Endodermal cell (in vitro differentiated cells): ENCODE measurements at regions not wholly inside any gene's neighbourhood (a gene's known extent, or its start where the extent isn't known, plus 50 kb on each side); places are given as distances from the start of the nearest gene placed in this dataset.

Source experiments
- DNase-seq: peaks from one replicate; pipeline ENCODE4 v3.0.0-alpha.2; 2017
- H3K27ac ChIP-seq: 2 replicates; pipeline ENCODE4 v1.5.1; 2013; ENCODE audit warnings: mild to moderate bottlenecking, low read depth, low read length, moderate library complexity
- H3K27me3 ChIP-seq: 2 replicates; pipeline ENCODE4 v1.6.1; 2013; ENCODE audit warnings: mild to moderate bottlenecking, low read length, moderate library complexity; ENCODE audit not compliant: insufficient read depth, control insufficient read depth, poor library complexity, severe bottlenecking
- H3K36me3 ChIP-seq: 2 replicates; pipeline ENCODE4 v1.7.0; 2013; ENCODE audit warnings: mild to moderate bottlenecking, low read length, moderate library complexity; ENCODE audit not compliant: control insufficient read depth, insufficient read depth
- H3K4me1 ChIP-seq: one replicate; pipeline ENCODE4 v1.7.0; 2013; ENCODE audit warnings: low read length; ENCODE audit not compliant: control insufficient read depth, insufficient read depth
- H3K4me3 ChIP-seq: 2 replicates; pipeline ENCODE4 v1.5.1; 2013; ENCODE audit warnings: mild to moderate bottlenecking, low read length, moderate library complexity
- H3K9ac ChIP-seq: 2 replicates; pipeline ENCODE4 v1.6.1; 2013; ENCODE audit warnings: mild to moderate bottlenecking, low read length, moderate library complexity; ENCODE audit not compliant: poor library complexity, severe bottlenecking; ENCODE audit errors: extremely low read depth
- H3K9me3 ChIP-seq: 2 replicates; pipeline ENCODE4 v1.6.1; 2013; ENCODE audit warnings: mild to moderate bottlenecking, low read length, moderate library complexity; ENCODE audit not compliant: control insufficient read depth
- H3K27ac Mint-ChIP-seq: 2 replicates; pipeline ENCODE4 v1.8.0; 2020; ENCODE audit warnings: mixed read lengths
- H3K27me3 Mint-ChIP-seq: 2 replicates; pipeline ENCODE4 v1.8.0; 2021; ENCODE audit warnings: mild to moderate bottlenecking, mixed read lengths; ENCODE audit not compliant: insufficient read depth
- H3K36me3 Mint-ChIP-seq: 2 replicates; pipeline ENCODE4 v1.8.0; 2020; ENCODE audit warnings: low read depth, mixed read lengths
- H3K4me1 Mint-ChIP-seq: 2 replicates; pipeline ENCODE4 v1.8.0; 2020; ENCODE audit warnings: mixed read lengths
- H3K4me3 Mint-ChIP-seq: 2 replicates; pipeline ENCODE4 v1.8.0; 2020; ENCODE audit warnings: mild to moderate bottlenecking, moderate library complexity, mixed read lengths
- H3K9me3 Mint-ChIP-seq: 2 replicates; pipeline ENCODE4 v1.8.0; 2020; ENCODE audit warnings: mild to moderate bottlenecking, mixed read lengths
- WGBS, 2 experiments: methylation state at CpG; one replicate each; pipeline versions ENCODE4 v1.1.5 to v1.1.7; 2013; ENCODE audit warnings: missing lambda C conversion rate in 2 of 2, mixed read lengths in 1 of 2; ENCODE audit not compliant: insufficient coverage in 1 of 2, insufficient read length in 1 of 2; 5-methylcytosine and 5-hydroxymethylcytosine counted together
- TF ChIP-seq, protein P1 (sequence below): fragments of 200-600 bp; sonication (generic); conservative IDR thresholded peaks from 2 replicates; pipeline ENCODE4 v1.5.0; 2021; ENCODE audit warnings: antibody characterized with exemption, mild to moderate bottlenecking

DNA sequence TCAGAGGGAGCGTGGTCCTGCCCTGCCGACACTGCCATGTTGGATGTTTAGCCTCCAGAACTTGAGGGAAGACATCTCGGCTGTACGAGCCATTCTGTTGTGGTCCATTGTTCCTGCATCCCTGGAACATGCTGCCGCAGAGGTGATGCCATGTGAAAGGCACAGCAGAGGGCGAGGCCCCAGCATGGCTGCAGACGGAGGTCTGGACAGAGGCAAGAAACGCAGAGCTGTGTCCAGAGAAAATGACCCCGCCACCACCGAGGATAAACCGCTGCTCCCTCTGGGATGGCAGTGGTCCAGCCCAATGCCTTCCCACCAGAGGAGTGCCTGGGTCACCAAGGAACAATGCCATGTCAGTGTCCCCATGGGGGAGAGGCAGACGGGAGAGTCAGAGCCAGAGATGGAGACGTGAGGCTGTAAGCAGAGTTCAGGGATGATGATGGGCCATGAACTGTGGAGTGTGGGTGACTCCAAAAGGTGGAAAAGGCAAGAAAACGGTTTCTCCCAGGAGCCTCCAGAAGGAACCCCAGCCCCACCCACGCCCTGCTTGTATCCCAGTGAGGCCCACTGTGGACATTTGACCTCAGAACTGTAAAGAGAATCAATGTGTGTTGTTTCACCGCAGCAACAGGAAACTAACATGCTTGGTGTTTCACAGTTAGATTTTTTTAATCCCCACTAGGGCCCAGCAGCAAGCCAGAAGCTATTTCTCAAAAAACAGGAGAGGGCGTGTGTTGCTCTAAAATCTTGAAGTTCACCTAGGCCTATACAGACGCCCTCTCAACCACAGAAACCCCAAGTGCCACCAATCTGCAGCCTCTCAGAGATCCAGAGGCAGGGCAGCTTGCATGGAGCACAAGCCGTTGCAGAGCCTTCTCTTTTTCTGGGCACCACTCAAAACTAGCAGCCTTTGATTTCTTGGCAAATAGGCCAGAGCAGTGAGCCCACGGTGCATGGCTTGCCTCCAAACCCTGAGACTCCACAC, 1422.9 kb downstream of the TBC1D22A start:
- Mint-ChIP-seq H3K4me1 (peaks cover 7% of the 10 kb centered on the region), H3K27ac (no peak overlapping the region), H3K36me3 (no peaks in the 10 kb centered on the region), H3K9me3 (peaks cover 4% of the 10 kb centered on the region), H3K27me3 (no peaks in the 10 kb centered on the region), H3K4me3 (no peak overlapping the region)
- no peak overlapping the region for H3K4me3 ChIP-seq
- no peaks in the 10 kb centered on the region for H3K36me3 ChIP-seq
- no peak for DNase-seq
- TF ChIP-seq, protein P1, sequence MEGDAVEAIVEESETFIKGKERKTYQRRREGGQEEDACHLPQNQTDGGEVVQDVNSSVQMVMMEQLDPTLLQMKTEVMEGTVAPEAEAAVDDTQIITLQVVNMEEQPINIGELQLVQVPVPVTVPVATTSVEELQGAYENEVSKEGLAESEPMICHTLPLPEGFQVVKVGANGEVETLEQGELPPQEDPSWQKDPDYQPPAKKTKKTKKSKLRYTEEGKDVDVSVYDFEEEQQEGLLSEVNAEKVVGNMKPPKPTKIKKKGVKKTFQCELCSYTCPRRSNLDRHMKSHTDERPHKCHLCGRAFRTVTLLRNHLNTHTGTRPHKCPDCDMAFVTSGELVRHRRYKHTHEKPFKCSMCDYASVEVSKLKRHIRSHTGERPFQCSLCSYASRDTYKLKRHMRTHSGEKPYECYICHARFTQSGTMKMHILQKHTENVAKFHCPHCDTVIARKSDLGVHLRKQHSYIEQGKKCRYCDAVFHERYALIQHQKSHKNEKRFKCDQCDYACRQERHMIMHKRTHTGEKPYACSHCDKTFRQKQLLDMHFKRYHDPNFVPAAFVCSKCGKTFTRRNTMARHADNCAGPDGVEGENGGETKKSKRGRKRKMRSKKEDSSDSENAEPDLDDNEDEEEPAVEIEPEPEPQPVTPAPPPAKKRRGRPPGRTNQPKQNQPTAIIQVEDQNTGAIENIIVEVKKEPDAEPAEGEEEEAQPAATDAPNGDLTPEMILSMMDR = peak; percentile 26
- no peaks in the 10 kb centered on the region for H3K9me3 ChIP-seq
- H3K4me1 ChIP-seq = peaks cover 4% of the 10 kb centered on the region
- H3K27ac ChIP-seq = no peak overlapping the region
- WGBS, 2 experiments = 91 to 96% methylated on average over 16 to 20 of the region's 20 CpGs
- H3K27me3 ChIP-seq = no peaks in the 10 kb centered on the region
- H3K9ac ChIP-seq = no peak overlapping the region

- no peak overlapping the region for H3K9ac ChIP-seq
- H3K4me1 ChIP-seq = peaks cover 4% of the 10 kb centered on the region
- H3K36me3 ChIP-seq = no peaks in the 10 kb centered on the region
- Mint-ChIP-seq H3K4me3 (no peak overlapping the region), H3K27me3 (peaks cover 2% of the 10 kb centered on the region), H3K27ac (no peak overlapping the region), H3K9me3 (no peaks in the 10 kb centered on the region), H3K36me3 (no peaks in the 10 kb centered on the region), H3K4me1 (peaks cover 7% of the 10 kb centered on the region)
- H3K27ac ChIP-seq = no peak overlapping the region
- no peak for DNase-seq
- TF ChIP-seq, protein P1 = no peak
- WGBS, 2 experiments = 86% methylated on average over 16 to 25 of the region's 25 CpGs
- no peak overlapping the region for H3K4me3 ChIP-seq
- no peaks in the 10 kb centered on the region for H3K9me3 ChIP-seq
- no peaks in the 10 kb centered on the region for H3K27me3 ChIP-seq
Measured at GRCh38 chr22:48182846-48183805, 1420.7 kb downstream of the TBC1D22A start.

GRCh38 chr22:48182031-48182430, 1419.6 kb downstream of the TBC1D22A start:
- Mint-ChIP-seq H3K4me1 (peaks cover 5% of the 10 kb centered on the region), H3K36me3 (no peaks in the 10 kb centered on the region), H3K4me3 (no peak overlapping the region), H3K27me3 (peaks cover 2% of the 10 kb centered on the region), H3K9me3 (no peaks in the 10 kb centered on the region), H3K27ac (no peak overlapping the region)
- Histone ChIP-seq H3K9ac (no peak overlapping the region), H3K27ac (no peak overlapping the region), H3K4me3 (no peak overlapping the region), H3K4me1 (peaks cover 4% of the 10 kb centered on the region), H3K36me3 (no peaks in the 10 kb centered on the region), H3K27me3 (no peaks in the 10 kb centered on the region), H3K9me3 (no peaks in the 10 kb centered on the region)
- WGBS, 2 experiments = 93 to 95% methylated on average over 3 to 5 of the region's 5 CpGs
- TF ChIP-seq, protein P1 = no peak
- no peak for DNase-seq
